ENCODE measurements at regions not wholly inside any gene's neighbourhood (a gene's known extent, or its start where the extent isn't known, plus 50 kb on each side); places are given as distances from the start of the nearest gene placed in this dataset.

DNA sequence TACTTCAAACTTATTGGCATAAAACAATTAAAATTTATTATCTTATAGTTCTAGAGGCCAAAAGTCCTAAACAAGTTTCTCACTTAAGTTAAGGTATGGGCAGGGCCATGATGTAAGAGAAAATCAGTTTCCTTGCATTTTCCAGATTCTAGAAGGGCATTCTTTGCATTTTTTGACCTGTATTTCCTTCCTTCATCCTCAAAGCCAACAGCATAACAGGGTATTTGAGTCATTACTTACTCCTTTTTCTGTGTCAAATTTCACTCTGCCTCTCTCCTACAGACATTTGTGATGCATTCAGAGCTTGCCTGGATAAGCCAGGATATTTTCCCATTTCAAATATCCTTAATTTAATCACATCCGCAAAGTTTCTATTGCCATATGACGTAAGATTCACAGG is 1499.0 kb downstream of the EFNA5 start:
- no peak for DNase-seq

DNA sequence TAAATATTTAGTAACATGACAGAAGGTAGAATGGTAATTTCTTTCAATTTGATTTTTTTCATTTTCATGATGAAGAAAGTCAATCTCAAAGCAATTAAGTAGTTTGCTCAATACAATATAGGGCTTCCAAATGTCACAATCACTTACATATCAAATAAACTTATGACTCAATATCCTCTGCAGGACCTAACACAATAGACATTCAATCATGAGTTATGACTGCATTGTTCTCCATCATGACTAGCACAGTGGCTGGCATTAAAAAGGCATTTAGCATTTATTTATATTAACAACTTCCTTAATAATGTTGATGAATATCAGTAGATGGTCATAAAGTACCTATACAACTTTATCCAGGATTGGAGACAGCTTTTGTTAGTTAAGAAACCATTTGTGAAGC is 1499.6 kb downstream of the EFNA5 start:
- DNase-seq = no peak

DNA sequence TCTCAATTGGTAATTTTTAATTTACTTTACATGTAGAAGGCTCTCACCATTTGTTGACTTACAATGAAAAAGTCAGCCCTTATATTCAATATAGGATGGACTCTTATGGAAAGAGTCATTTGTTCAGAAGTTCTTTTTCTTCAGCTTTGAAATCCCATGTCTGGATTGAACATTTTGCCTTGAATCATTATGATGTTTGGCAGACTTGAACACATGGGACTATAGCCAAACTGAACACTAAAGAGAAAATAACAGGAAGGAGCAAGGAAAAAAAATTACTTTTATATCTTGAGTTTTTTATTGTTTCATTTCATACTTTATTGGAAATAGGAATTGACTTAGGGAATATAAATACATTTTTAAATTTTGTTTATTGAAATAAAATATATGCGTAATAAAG is 1503.0 kb downstream of the EFNA5 start:
- DNase-seq = no peak

DNA sequence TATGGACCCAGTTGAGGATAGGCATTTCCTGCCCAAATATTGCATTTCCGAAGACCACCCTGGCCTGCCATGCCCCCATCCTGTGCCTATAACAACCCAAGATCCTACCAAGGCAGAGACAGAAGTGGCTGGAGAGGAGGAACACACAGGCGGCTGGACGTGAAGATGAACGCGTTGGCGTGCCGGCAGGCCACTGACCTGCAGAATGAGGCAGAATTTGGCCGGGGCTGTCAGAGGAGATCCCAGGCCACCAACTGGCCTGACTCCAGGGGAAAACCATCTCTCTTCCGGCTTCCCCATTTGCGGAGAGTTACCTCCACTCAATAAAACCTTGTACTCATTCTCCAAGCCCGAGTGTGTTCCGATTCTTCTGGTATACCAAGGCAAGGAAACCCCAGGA is 1507.5 kb downstream of the EFNA5 start:
- DNase-seq = no peak

DNA sequence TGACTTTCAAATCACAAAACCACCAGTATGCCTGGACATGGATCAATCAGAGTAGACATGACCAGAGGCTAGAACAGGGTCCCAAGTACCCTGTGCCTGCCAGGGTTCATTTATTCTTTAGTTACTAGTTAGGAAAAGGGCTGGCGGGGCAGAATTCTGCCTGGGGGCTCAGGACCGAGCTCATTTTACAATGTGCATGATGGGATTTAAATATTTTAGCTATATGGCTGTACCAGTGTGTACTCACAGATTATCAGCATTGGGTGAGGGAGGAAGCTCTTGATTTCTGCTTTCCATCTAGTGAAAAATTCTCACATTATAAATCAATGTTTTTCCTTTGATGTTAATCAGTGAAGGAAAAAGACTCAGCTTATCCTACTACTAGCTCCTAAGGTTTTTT is 1511.1 kb downstream of the EFNA5 start:
- no peak for DNase-seq

DNA sequence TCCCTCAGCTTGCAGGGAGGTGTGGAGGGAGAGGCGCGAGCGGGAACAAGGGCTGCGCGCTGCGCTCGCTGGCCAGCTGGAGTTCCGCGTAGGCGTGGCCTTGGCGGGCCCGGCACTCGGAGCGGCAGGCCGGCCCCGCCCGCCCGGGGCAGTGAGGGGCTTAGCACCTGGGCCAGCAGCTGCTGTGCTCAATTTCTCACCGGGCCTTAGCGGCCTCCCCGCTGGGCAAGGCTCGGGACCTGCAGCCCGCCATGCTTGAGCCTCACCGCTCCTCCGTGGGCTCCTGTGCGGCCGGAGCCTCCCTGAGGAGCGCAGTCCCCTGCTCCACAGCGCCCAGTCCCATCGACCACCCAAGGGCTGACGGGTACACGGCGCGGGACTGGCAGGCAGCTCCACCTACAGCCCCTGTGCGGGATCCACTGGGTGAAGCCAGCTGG is 1516.4 kb downstream of the EFNA5 start:
- peak; percentile 4 for DNase-seq

DNA sequence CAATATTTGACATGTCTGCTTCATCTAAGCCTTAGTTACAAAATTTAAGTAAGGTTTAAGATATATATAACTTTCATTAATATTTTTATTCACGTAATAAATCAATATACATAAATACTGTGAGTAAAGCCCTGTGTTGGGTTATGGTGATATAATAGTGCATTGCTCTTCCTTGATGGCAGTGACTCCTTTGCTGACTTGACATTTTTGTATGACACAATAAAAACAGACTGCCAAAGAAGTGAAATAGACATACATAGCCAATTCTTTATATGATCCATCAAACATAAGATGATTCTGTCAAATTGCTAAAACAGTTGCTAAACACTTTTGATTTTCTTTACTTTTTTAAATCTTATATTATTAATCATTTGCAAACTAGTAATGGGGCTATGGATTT is 1518.2 kb downstream of the EFNA5 start:
- DNase-seq = no peak

DNA sequence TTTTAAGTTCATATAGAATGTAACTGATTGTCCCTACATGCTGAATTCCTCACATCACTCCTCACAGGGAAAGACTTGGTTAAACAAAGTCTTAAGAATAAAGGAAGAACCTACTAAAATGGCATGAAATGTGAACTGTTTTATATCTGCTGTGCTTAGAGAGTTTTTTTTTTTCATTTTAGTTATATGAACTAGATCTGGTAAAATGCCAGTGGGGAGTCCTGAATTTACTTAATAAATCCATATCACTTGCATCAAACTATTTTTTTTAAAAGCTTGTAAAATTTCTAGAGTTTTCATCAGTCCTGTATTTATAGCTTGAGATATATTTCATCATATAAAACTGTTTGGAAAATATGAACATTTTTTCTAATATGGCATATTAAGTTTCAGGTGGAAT is 1528.6 kb downstream of the EFNA5 start:
- DNase-seq = no peak

DNA sequence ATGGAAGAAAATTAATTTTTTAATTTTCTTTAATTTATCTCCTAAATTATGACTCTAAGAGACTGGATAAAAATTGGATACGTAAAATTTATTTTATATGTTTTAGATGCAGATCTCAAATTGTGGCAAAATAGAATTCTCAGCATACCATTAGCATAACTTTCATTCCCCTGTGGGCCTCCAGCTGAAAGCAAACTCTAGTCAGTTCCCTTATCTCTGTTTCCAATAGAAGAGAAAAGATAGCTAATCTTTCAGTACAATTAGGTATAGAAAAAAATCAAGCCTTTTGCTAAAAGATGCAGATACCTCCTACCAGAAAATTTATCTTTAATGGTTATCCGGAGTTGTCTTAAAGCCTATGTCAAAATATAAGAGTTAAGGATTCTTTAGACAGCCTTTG is 1530.6 kb downstream of the EFNA5 start:
- no peak for DNase-seq

DNA sequence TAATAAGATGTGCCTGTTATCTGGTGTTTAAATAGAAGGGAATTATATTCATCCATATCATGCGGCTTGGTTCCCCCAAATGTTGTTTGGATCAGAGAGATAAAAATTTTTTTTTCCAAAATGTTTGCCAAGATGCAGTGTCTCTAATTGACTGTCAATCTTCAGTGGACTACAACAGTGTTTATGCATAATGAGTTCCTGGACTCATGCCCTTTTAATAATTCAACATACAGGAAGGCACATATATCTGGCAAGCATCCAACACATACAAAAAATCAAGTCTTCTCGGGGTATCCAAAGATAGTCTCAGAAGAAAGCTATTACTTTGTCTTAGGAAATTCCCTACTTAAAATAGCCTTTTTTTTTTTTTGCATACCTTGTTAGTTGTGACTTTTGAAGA is 1534.7 kb downstream of the EFNA5 start:
- no peak for DNase-seq

DNA sequence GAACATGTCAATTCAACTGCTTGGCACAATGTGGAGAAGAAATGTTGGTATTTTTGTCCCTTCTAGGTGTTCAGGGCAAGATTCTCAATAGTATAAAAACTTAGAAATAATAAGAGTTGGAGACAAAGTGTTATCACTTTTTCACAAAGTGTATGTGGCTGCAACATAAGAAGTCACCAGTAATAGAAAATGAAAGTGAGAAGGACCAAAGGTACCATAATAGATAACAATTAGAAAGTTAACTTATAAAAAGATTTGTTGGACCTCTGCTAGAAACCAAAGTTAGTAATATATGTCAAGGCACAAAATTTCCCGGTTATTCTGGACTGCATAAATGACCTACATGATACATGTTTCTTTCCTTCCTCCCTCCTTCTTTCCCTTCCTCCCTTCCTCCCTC is 1535.3 kb downstream of the EFNA5 start:
- no peak for DNase-seq

DNA sequence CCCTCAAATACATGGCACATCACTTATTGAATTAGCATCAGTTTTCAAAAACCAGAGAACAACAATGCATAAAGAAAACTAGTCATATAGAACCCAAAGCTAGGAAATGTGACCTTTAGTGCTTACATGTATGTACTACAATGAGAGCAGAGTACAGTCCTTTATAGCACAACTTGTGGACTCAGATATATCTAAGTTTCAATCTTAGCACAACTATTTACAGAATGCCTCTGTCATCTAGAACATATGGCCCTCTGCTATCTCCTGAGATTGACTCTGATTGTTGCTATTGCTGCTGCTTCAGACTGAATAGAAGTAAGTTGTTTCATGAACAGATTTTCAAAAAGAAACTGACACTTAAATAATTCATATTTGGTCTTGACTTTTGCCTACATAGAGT is 1536.2 kb downstream of the EFNA5 start:
- no peak for DNase-seq

DNA sequence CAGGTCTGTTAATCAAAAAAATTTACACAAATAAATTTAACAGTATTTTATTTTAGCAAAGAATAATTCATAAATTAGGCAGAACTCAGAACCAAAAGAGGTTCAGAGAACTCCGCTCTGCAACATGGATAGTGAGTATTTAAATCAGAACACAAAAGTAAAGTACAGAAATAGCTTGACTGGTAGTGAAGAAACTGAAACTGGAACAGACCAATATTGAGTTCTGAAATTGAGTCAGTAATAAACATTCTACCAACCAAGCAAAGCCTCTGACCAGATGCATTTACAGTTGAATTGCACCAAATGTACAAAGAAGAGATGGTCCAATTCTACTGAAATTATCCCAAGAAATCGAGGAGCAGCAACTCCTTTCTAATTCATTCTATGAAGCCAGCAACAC is 1542.8 kb downstream of the EFNA5 start:
- DNase-seq = no peak

DNA sequence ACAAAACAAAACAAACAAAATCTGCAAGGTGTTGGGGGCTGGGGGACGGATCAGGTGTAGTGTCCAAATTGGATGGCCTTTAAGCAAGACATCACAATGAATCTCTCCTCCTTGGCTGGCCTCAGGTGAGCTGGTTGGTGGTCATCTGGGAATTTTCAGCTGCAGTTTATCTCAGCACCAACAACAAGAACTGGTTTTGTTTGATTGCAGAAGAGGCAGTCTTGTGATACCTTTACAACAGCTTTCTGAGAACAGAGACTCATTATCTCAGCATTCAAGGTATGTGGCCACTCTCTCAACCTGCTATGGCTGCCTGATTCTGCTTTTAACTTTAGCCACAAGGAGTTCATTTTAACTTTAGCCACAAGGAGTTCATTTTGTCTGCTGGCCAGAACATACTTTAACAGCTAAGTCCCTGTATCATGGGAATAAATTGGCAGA is 1543.4 kb downstream of the EFNA5 start:
- no peak for DNase-seq

DNA sequence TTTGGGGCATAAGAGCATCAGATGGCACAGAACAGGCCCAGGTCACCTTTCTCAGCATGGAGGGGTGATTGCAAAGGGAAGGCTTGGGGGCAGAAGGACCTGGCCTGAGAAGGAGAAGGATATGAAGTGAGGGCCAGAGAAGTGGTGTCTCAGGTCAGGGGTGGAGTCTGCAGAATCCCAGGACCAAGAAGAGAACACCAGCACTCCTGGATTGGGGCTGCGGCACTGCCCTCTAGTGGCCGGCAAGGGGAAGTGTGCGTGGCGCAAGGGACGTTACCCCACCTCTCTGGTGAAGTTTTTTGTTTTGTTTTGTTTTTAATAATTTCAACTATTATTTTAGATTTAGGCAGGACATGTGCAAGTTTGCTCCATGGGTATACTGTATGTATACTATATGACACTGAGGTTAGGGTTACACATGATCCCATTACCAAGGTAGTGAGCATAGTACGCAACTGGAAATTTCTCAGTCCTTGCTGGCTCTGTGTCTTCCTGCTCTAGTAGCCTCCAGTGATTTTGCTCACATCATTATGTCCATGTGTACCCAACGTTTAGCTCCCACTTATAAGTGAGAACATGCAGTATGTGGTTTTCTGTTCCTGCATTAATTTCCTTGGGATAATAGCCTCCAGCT is 1548.6 kb downstream of the EFNA5 start:
- no peak for DNase-seq

DNA sequence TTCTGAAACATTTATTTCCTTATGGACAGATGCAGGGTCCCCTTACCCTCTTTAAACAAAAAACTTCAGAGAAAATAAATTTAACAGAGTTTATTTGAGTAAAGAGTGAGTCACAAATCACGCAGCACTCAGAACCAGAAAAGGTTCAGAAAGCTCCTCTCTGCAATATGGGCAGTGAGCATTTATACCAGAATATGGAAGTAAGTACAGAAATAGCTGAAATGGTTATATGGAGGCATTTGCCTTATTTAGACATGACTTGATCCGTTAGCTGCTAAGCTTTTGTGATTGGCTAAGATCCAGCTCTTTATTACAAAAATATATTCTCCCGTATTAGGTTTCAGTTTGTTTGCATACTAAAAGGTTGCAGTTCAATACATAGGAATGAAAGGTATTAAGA is 1554.1 kb downstream of the EFNA5 start:
- DNase-seq = no peak

DNA sequence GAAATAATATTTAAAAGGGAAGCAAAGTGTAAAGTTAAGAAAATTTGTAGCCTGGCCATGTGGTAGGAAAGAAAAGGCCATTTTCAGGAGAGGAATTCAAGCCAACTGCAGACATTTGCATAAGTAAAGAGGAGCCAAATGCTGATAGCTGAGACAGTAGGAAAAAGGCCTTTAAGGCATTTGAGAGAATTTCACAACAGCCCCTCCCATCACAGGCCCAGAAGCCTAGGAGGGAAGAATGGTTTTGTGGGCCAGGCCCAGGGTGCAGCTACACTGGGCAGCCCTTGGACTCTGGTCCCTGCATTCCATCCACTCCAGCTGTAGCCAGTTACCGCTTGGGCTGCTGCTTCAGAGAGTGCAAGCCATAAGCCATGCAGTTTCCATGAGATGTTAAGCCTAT is 1556.8 kb downstream of the EFNA5 start:
- no peak for DNase-seq

DNA sequence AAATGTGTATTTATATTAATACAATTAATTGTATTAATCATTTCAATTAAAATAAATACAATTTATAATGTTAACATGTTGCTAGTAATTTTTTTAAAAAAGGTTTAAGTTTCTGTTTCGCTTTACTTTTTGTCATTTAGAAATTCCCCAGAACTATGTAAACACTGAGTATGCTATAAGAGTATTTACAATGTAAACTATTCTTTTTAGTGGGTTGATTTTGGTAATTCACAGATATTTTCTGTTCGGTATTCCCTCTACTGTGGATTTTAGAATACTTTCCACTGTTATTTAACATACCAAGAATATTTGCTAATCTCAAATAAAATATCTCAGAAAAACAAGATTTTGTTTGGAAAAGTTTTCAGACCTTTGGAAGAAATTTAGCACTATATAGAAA is 1564.4 kb downstream of the EFNA5 start:
- DNase-seq = no peak

DNA sequence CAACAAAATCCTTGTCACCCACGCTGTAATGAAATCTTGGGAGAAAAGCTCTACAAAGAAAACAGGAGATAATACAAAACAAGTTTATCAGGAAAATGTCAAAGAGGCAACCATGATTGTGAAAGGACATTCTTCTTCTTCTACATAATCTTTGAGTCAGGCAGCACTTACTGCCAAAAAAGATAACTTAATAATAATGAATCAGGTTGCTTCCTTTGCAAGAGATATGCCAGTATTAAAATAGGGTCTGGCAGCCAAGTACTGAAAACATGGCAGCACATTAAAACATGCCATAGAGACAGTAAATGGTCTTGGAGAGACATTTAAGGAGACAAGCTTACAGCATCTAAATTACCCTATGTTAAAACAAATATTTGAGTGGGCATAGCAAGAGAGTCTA is 1573.4 kb downstream of the EFNA5 start:
- no peak for DNase-seq

DNA sequence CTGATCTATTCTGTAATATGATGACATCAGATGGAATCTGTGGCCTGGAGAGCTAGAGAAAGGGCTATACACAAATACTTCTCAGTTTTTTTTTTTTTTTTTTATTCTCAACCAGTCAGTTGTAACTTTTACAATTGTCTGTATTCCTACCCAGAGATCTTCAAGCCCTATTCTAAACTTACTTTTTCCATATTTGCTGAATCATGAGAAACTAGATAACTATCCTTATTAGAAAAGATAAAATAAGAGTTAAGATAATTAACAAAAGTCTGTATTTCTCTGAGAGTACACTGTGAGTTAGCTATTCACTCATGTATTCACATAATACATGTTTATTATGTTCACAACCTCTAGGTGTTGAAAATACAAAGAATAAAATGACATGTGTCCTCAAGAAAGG is 1575.9 kb downstream of the EFNA5 start:
- DNase-seq = no peak

DNA sequence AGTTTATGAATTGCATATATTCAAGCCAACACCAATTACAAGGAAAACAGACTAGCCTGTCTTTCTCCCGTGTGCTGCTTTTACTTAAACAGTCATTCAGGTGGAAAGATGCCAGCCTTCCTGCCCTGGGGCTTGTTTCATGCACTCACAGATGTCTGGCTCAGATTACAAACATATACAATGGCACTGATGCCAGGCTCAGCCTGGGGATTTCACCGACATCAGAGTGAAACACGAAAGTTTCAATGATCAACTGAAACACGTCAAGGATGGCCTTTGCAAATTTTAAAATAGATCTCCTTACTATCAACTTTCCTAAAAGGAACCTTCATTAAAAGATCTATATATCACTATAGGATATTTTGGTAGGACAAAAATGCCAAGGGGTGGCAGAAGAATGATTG is 1576.5 kb downstream of the EFNA5 start:
- no peak for DNase-seq

DNA sequence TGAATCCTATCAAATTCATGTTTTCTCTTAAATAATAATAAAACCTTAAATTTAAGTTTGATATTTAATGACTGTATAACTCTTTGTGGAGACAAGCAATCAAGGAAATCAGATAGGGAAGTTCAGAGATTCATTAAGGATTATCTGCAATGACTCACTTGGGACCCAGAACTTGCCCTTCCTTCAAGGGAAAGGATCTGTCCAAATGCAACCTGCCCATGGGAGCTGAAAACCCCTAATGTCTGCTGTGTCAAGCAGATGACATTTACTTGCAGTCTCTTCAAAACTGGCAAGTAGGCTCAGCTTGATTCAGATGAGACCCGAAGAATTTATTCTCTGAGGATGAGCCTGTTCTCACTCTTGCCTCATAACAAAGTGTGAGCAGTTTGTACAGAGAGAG is 1577.6 kb downstream of the EFNA5 start:
- DNase-seq = no peak

DNA sequence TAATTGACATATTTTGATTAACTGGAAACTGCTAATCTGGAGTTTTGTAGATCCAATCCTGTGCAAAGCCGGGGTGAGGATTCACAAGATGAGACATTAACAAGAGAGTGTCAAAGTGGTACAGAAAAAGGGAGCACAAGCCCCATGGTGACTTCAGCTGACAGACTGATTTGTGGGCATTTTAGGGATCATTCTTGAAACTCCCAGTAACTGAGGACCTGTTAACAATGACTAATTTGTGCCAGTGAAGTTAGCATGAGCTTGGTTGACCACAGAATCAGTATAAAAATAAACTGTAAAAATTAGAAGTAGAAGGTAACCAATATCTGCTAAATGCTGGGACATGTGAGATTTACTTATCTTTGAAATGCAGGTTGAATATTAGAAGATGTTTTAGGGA is 1578.3 kb downstream of the EFNA5 start:
- DNase-seq = no peak

DNA sequence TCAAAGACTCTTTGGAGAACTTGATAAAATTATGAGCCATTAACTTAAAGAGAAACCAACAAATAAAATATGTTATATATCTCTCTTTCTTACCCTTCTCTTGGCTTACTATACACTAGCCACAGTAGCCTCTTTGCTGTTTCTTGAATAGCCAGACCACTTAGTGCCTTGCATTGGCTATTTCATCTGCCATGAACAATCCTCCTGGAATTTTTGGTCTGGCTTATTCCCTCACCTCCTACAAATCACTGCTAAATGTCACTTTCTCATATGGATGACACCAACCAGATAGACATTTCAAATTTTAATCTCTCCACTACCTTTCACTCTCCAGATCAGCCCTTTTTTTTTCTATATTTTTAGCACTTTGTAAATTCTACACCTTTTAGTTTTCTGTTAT is 1581.7 kb downstream of the EFNA5 start:
- no peak for DNase-seq

DNA sequence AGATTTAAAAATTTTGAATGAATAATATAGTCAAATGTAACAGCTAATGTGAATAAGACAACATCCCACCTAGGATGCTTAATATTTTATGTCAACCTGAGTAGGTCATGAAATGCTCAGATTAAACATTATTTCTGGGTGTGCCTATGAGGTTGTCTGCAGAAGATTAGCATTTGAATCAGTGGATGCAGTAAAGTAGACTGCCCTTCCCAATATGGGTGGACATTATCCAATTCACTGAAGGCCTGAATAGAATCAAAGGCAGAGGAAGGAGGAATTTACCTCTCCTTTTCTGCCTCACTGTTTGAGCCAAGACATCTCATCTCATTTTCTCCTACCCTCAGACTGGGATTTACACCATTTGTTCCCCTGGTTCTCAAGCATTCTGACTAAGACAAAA is 1582.3 kb downstream of the EFNA5 start:
- no peak for DNase-seq

DNA sequence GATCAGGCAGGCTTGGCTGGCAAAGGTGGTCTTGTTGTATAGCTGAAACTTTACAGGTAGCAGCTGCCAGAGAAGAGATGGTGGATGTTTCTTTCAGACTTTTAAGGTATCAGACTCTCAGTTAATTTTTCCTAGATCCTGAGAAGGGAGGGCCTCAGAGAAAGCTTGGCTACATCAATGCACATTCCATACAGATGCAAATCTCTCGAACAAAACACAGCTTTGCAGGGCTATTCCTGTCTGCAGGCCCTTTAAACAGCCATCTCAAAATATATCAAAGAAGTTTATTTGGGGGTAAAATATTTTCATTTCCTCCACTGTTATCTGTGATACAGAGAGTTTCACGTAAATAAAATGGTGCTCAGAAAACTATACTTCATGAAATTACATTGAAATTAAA is 1584.4 kb downstream of the EFNA5 start:
- DNase-seq = no peak

Data from activated gamma-delta T cell (primary cell).